Natural killer cell treated with Interleukin-12 subunit alpha and Interleukin-12 subunit beta and Interleukin-15 and Interleukin-18, amount 100 ng/mL, for 72 hours (primary cell): ENCODE measurements at regions not wholly inside any gene's neighbourhood (a gene's known extent, or its start where the extent isn't known, plus 50 kb on each side); places are given as distances from the start of the nearest gene placed in this dataset.

Experiments
- ATAC-seq, 2 donors: fragments of 150-1000 bp; cut with Tn5 transposase in 1 of 2; sonication (Bioruptor Pico), chemical (Tn5 transposase) in 1 of 2; 2 replicates each; pipeline ENCODE4 v1.10.0; 2021
- DNase-seq: peaks from one replicate; pipeline ENCODE4 v3.0.0; 2022; ENCODE audit warnings: low spot score
- H3K27ac Mint-ChIP-seq, 2 donors: 1 replicate in 1 of 2; 2 replicates in 1 of 2; pipeline ENCODE4 v1.8.0; 2022; ENCODE audit warnings: mixed read lengths in 2 of 2, mild to moderate bottlenecking in 1 of 2, moderate library complexity in 1 of 2
- H3K27me3 Mint-ChIP-seq, 2 donors: 1 replicate in 1 of 2; 2 replicates in 1 of 2; pipeline ENCODE4 v1.8.0; 2022; ENCODE audit warnings: mixed read lengths in 2 of 2
- H3K36me3 Mint-ChIP-seq: one replicate; pipeline ENCODE4 v1.8.0; 2022; ENCODE audit warnings: mixed read lengths
- H3K4me1 Mint-ChIP-seq, 2 donors: 1 replicate in 1 of 2; 2 replicates in 1 of 2; pipeline ENCODE4 v1.8.0; 2022; ENCODE audit warnings: low read depth in 2 of 2, mixed read lengths in 2 of 2, mild to moderate bottlenecking in 1 of 2
- H3K4me3 Mint-ChIP-seq: one replicate; pipeline ENCODE4 v1.8.0; 2022; ENCODE audit warnings: mixed read lengths
- H3K9me3 Mint-ChIP-seq: 2 replicates; pipeline ENCODE4 v1.8.0; 2022; ENCODE audit warnings: mixed read lengths

DNA sequence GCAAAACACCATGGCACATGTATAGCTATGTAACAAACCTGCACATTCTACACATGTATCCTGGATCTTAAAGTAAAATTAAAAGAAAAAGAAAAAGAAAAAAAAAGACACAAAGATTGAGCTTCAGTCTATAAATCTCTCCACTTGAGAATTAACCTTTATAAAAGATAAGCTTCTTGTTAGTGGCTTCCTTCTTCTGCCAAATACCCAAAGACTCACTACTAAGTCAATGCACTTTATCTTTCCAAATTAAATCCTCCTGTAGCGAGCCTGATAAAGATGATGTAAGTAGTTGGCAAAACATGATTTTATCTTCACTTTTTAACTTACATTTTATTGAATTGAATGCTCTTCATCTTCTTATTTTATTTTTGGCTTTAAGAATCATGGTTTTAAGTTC is 349.9 kb downstream of the TRIB2 start:
- no peaks in the 10 kb centered on the region for H3K36me3 Mint-ChIP-seq
- no peaks in the 10 kb centered on the region for H3K9me3 Mint-ChIP-seq
- ATAC-seq (no peak), DNase-seq (no peak)
- H3K27me3 Mint-ChIP-seq, result peaks cover 29 to 39% of the 10 kb centered on the region in 2 donors
- no peak overlapping the region for H3K27ac Mint-ChIP-seq
- no peaks in the 10 kb centered on the region for H3K4me1 Mint-ChIP-seq
- H3K4me3 Mint-ChIP-seq, result no peak overlapping the region

DNA sequence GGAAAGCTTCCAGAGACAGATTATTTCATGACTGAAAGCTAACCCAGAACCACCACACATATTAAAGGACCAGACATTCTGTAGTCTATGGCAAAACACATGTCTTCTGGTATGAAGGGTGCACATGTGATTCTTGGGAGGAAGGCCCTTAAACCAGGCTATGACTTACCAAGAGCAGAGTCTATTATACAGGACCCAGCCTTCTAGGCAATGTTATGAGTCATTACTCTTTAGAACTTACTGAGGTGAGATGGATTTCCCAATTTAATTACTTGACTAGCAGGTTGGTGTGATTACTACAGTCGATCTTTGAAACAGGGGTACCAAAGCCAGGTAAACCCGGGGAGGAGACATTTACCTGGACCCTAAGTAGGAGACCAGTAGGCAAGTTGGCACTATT is 350.8 kb downstream of the TRIB2 start:
- Mint-ChIP-seq H3K27ac (no peak overlapping the region), H3K4me3 (no peak overlapping the region), H3K4me1 (no peaks in the 10 kb centered on the region), H3K36me3 (no peaks in the 10 kb centered on the region), H3K27me3 (peaks cover 29 to 39% of the 10 kb centered on the region in 2 donors), H3K9me3 (no peaks in the 10 kb centered on the region)
- DNase-seq (no peak), ATAC-seq (no peak)

DNA sequence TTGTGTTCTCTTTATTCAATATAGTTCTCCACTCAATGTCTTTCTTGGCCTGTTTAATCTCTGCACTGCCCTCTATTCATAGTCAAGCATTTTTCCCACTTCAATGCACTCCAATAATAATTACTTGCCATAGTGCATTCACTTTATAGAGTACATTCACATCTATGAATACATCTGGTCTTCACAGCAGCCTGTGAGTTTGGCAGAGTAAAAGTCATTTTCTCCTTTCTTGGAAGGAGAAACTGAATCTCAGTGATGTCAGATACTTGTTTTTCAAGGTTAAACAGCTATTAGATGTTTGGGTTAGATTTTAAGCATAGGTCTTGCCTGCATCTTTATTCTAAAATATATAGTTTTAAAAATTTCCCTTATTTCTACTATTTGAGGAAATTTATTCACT is 373.2 kb downstream of the TRIB2 start:
- DNase-seq (no peak), ATAC-seq (no peak)
- no peaks in the 10 kb centered on the region for H3K9me3 Mint-ChIP-seq
- H3K27ac Mint-ChIP-seq, result no peak overlapping the region
- H3K27me3 Mint-ChIP-seq, result peaks cover 35 to 38% of the 10 kb centered on the region in 2 donors
- H3K4me1 Mint-ChIP-seq, result no peaks in the 10 kb centered on the region
- H3K4me3 Mint-ChIP-seq, result no peak overlapping the region
- H3K36me3 Mint-ChIP-seq, result no peaks in the 10 kb centered on the region

DNA sequence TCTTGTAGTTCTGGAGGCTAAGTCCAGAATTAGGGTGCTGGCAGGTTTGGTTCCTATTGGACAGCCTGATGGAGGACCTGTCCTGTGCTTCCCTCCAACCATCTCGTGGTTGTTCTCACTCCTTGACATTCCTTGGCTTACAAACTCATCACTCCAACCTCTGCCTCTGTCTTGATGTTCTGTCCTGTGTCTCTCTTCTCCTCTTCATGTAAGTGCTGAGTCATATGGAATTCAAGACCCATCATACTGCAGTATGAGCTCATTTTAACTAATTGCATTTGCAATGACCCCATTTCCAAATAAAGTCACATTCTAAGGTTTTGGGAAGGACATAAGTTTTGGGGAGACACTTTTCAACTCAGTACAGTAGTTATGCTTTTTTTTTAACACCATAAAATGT is 374.7 kb downstream of the TRIB2 start:
- H3K9me3 Mint-ChIP-seq, result no peaks in the 10 kb centered on the region
- no peaks in the 10 kb centered on the region for H3K4me1 Mint-ChIP-seq
- no peak overlapping the region for H3K27ac Mint-ChIP-seq
- H3K27me3 Mint-ChIP-seq, result peaks cover 44 to 46% of the 10 kb centered on the region in 2 donors
- DNase-seq (no peak), ATAC-seq (no peak)
- no peaks in the 10 kb centered on the region for H3K36me3 Mint-ChIP-seq
- no peak overlapping the region for H3K4me3 Mint-ChIP-seq

DNA sequence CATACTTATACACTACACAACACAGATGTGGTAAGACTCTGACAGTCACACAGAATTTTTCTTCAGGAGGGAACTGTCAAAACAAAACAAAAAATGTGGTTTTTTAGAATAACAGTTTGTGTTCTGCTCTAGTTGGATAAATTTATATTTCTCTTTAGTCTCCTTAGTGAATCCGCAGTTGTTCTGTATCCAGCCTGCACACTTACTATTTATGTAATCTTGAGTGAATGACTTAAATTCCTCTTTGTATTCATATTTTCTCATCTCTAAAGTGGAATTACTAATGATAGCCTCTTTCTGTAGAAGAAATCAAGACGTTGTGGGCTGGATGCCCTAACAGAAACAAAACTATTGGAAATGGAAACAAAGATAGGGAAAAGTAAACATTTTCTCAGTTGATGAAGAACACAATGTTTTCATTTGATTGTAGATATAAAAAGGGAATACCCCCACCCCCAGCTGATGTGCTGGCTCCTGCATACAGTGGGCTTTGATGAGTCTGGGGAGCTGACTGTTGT is 375.2 kb downstream of the TRIB2 start:
- no peaks in the 10 kb centered on the region for H3K36me3 Mint-ChIP-seq
- H3K4me3 Mint-ChIP-seq, result no peak overlapping the region
- no peaks in the 10 kb centered on the region for H3K4me1 Mint-ChIP-seq
- ATAC-seq (no peak), DNase-seq (no peak)
- H3K9me3 Mint-ChIP-seq, result no peaks in the 10 kb centered on the region
- H3K27me3 Mint-ChIP-seq, result peaks cover 43 to 46% of the 10 kb centered on the region in 2 donors
- H3K27ac Mint-ChIP-seq, result no peak overlapping the region

DNA sequence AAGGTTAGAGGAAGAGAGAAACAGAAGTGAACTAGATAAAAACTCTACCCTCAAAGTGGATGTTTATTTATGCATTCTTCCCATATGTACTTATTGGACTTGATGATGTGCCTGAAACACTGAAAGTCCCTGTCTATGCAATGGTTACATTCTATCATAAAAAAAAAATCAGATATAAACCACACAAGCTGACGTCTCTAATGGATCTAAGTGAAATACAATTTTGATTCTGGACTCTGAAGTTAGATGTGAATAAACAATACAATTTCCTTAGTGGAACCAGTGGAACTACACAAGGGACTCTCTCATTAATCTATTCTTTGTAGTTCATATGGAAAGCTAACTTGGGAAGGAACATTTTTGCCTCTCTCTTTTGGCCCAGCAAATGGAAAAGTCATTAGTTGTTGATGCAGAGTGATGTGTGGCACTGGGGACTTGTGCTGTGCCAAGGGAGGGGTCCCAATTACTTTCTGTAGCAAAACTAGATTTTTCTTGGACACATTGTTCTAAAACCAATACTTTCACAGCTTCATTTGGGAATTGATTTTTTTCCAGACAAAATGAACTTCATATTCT is 376.8 kb downstream of the TRIB2 start:
- no peak overlapping the region for H3K27ac Mint-ChIP-seq
- no peak for ATAC-seq
- H3K4me3 Mint-ChIP-seq, result no peak overlapping the region
- DNase-seq, result no peak
- no peaks in the 10 kb centered on the region for H3K9me3 Mint-ChIP-seq
- no peaks in the 10 kb centered on the region for H3K36me3 Mint-ChIP-seq
- peaks cover 38 to 44% of the 10 kb centered on the region in 2 donors for H3K27me3 Mint-ChIP-seq
- H3K4me1 Mint-ChIP-seq, result no peaks in the 10 kb centered on the region

DNA sequence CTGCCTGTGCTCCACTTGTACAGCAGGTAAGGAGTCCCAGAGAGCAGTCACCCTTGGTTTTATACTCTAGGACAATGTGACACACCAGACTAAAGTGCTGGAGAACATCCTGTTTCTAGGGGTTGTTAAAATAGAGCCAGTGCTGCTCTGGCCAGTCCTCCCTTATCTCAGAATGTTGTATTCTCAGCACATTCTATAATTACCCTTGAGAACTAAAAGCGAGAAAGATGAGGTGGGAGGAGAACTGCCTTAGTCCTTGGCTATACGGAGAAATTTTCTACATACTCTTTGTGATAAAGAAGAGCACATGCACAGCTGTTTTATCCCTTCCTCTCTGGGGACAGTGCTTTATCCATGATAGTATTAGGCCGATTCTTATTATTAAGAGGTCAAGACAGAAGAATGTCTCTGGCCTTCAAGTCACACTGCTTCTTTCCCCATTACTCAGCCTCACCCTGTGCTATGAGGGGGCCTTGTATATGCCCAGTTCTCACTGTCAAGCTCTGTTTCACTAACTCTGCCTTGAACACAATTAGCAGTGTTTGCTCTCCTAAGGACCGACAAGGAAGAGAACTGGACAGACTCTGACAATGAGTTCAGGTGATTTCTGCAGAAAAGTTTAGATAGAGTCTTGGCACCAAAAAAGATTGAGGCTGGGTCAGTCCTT is 385.8 kb downstream of the TRIB2 start:
- H3K27ac Mint-ChIP-seq, result no peak overlapping the region
- no peaks in the 10 kb centered on the region for H3K9me3 Mint-ChIP-seq
- DNase-seq, result no peak
- H3K36me3 Mint-ChIP-seq, result no peaks in the 10 kb centered on the region
- H3K27me3 Mint-ChIP-seq, result peaks cover 19 to 39% of the 10 kb centered on the region in 2 donors
- no peaks in the 10 kb centered on the region for H3K4me1 Mint-ChIP-seq
- no peak for ATAC-seq
- no peak overlapping the region for H3K4me3 Mint-ChIP-seq

DNA sequence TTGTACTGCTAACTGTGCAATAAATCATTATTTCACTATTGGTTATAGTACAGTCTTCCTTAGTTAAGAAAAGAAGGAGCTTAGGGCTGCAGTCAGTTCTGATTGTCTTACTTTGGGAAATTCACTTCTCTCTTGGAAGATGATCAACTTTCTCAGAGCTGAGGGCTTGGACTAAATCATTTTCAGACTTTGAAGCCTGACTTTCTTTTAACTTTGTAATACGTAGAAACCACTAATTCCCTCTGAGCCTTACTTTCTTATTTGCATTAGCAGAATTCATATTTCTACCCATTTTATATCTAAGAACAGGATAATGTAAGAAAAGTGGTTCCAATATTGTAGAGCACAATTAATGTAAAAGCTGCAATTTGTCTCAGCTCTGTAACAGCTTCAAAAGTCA is 386.4 kb downstream of the TRIB2 start:
- no peaks in the 10 kb centered on the region for H3K9me3 Mint-ChIP-seq
- H3K4me1 Mint-ChIP-seq, result no peaks in the 10 kb centered on the region
- H3K27me3 Mint-ChIP-seq, result peaks cover 20 to 37% of the 10 kb centered on the region in 2 donors
- DNase-seq (no peak), ATAC-seq (no peak)
- no peaks in the 10 kb centered on the region for H3K36me3 Mint-ChIP-seq
- no peak overlapping the region for H3K27ac Mint-ChIP-seq
- H3K4me3 Mint-ChIP-seq, result no peak overlapping the region

DNA sequence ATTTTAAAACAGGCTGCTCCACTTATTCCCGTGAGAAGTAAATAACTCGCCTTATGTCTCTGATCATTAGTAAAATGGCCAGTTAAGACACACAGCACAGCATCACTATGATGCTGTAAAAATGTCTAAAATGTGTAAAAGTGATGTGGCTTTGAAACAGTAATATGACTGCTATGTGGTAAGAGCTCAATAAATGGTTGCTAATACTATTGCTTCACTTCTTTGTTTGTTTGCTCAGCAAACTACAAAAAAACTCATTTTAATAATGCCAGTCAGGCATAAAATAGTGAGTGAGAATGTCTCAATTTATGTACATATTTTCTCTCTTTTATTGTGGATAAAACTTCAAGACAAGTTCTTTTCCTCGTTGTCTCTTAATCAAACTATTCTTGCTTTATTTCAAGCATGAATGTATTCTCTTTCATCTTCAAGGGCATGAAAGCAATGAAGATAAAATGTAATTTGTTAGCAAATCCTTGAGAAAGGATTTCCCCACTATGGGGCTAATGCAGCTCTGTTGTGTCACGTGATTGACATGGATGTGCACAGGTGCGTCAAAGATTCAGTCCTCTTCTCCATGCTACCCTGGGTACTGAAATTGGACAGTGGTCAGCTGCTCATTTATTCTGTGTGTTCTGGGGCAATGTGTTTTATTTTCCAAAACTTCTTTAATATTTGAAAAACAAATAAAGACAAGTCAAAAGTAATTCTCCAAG is 387.2 kb downstream of the TRIB2 start:
- ATAC-seq (no peak), DNase-seq (no peak)
- H3K4me1 Mint-ChIP-seq, result no peaks in the 10 kb centered on the region
- no peaks in the 10 kb centered on the region for H3K9me3 Mint-ChIP-seq
- peaks cover 22 to 33% of the 10 kb centered on the region in 2 donors for H3K27me3 Mint-ChIP-seq
- H3K36me3 Mint-ChIP-seq, result no peaks in the 10 kb centered on the region
- no peak overlapping the region for H3K27ac Mint-ChIP-seq
- H3K4me3 Mint-ChIP-seq, result no peak overlapping the region

DNA sequence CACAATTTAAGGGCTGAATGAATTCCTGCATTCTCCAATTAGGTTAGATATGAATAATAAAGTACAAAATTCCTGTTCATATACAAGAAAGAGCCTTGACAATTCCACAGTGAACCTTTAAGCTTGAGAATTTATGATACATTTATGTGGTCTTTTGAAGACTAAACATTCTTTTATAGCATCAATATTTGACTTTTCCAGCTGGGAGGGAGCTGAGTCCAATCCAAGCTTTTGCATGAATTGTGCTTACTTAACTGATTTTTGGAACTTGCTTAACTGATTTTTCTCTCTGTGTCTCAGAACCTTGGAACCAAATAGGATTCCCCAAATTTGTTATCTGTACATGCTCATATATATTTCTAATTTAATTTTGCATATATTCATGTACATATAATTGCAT is 388.0 kb downstream of the TRIB2 start:
- DNase-seq (no peak), ATAC-seq (no peak)
- Mint-ChIP-seq H3K27ac (no peak overlapping the region), H3K4me1 (no peaks in the 10 kb centered on the region), H3K4me3 (no peak overlapping the region), H3K27me3 (peaks cover 15 to 25% of the 10 kb centered on the region in 2 donors), H3K36me3 (no peaks in the 10 kb centered on the region), H3K9me3 (no peaks in the 10 kb centered on the region)

DNA sequence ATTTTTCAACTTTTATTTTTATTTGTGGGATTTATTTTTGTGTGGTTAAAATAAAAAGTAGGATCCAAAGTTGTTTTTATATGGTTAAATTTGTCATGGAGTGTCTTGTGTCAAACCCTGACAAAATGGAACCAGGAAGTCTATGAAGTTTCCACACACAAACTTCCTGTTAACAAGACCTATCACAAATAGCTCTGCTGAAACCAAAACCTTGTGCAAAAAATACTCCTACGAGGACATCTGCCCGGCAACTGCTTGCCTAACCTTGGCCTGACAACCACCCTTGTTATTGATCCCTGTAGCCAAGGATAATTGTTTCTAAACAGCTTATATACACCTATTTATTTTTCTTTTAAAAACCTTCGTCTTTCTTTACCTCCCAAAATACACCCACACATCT is 389.6 kb downstream of the TRIB2 start:
- peaks cover 15 to 18% of the 10 kb centered on the region in 2 donors for H3K27me3 Mint-ChIP-seq
- H3K27ac Mint-ChIP-seq, result no peak overlapping the region
- H3K36me3 Mint-ChIP-seq, result no peaks in the 10 kb centered on the region
- no peaks in the 10 kb centered on the region for H3K9me3 Mint-ChIP-seq
- no peak overlapping the region for H3K4me3 Mint-ChIP-seq
- DNase-seq, result no peak
- H3K4me1 Mint-ChIP-seq, result no peaks in the 10 kb centered on the region
- no peak for ATAC-seq

DNA sequence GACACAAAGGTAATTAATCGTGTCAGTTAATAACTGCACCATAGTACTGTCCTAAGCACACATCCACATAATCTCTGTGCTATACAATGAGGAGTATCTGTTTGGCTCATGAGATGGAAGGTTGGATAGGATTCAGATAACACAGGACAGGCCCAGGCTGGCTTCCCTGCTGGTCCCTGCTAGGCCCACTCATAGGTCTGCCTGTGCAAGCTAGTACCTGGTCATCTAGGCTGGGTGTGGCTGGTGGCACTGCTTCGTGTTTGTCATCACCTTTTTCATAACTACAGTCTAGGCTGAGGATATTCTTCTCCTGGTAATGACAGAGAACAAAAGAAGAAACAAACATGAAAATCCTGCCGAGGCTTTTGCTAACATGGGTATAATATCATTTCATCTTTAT is 392.8 kb downstream of the TRIB2 start:
- Mint-ChIP-seq H3K27ac (no peak overlapping the region), H3K4me1 (no peaks in the 10 kb centered on the region)
- DNase-seq, result no peak

DNA sequence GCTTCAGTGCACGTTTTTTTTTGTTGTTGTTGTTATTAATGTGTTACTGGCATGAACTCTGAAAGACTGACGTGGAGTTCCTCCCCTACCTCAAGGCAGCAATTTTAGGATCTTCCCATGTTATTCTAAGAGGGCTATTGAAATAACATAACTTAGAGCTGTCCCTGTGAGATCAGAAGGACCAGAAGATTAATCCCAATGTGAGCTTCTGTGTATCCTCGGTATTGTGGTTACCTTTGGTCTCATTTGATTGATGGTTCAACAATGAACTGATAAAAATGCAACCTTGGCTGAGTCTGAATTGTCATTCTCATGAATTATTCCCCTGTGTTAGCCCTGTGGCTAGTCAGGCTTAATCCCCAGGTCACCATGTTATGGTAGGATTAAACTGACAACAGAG is 394.1 kb downstream of the TRIB2 start:
- H3K4me3 Mint-ChIP-seq, result no peak overlapping the region
- no peaks in the 10 kb centered on the region for H3K9me3 Mint-ChIP-seq
- no peak for ATAC-seq
- H3K36me3 Mint-ChIP-seq, result no peaks in the 10 kb centered on the region
- no peak overlapping the region for H3K27ac Mint-ChIP-seq
- H3K27me3 Mint-ChIP-seq, result peaks cover 22 to 31% of the 10 kb centered on the region in 2 donors
- DNase-seq, result no peak
- H3K4me1 Mint-ChIP-seq, result no peaks in the 10 kb centered on the region

More for the DNA sequence above, 392.8 kb downstream of the TRIB2 start:
- H3K36me3 Mint-ChIP-seq, result no peaks in the 10 kb centered on the region
- H3K4me3 Mint-ChIP-seq, result no peak overlapping the region
- peaks cover 16 to 28% of the 10 kb centered on the region in 2 donors for H3K27me3 Mint-ChIP-seq
- H3K9me3 Mint-ChIP-seq, result no peaks in the 10 kb centered on the region
- no peak for ATAC-seq

DNA sequence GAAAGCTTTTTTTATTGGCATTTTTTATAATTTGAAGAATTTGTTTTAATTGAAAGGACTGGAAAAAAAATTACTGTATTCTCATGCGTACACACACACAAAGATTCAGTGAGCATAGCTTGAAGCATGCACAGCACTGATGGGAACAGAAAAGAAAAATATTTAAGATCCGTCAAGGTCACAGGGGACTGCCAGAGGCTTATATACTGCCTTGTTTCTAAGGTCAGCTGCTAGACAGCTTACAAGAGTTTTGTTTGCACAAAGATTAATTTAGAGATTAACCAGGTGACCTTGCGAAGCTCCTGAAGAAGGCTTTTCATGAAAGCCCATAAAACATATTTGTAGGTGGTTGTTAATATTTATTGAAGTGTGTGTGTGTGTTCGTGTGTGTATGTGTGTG is 396.3 kb downstream of the TRIB2 start:
- ATAC-seq, result no peak
- no peak for DNase-seq
- no peak overlapping the region for H3K27ac Mint-ChIP-seq

More for the DNA sequence above, 396.3 kb downstream of the TRIB2 start:
- no peak overlapping the region for H3K4me3 Mint-ChIP-seq
- no peaks in the 10 kb centered on the region for H3K36me3 Mint-ChIP-seq
- H3K9me3 Mint-ChIP-seq, result no peaks in the 10 kb centered on the region
- H3K27me3 Mint-ChIP-seq, result peaks cover 23 to 40% of the 10 kb centered on the region in 2 donors
- no peaks in the 10 kb centered on the region for H3K4me1 Mint-ChIP-seq
